ENCODE measurements at regions not wholly inside any gene's neighbourhood (a gene's known extent, or its start where the extent isn't known, plus 50 kb on each side); places are given as distances from the start of the nearest gene placed in this dataset.
"Not testable (repeated sequence)": the region's sequence is repeated elsewhere in the genome, so short reads cannot be mapped to it uniquely, and the experiment has no call there.

GRCh38 chr14:23881282-23881681, 72.3 kb upstream of the DHRS4 start:
- POLR2A ChIA-PET, result interaction anchor here (0.6 kb wide), 1 partner anchor 120 kb away, joined by 3 read pairs; no protein-coding TSS in a partner anchor
- H3K36me3 ChIP-seq (ENCODE audit: control insufficient read depth in 4 of 4, insufficient read depth in 4 of 4, low read length in 3 of 4), result no peaks in the 10 kb centered on the region
- no peak overlapping the region for H3K27ac ChIP-seq (ENCODE audit: insufficient read depth in 1 of 2, low read depth in 1 of 2, low read length in 2 of 2, poor library complexity in 1 of 2, severe bottlenecking in 2 of 2)
- CTCF ChIA-PET, result no interaction called here
- WGBS (ENCODE audit: insufficient coverage), result 100% methylated on average over 1 of the region's 1 CpG
- no peaks in the 10 kb centered on the region for H3K27me3 ChIP-seq (replicated peaks in 2 of 5; ENCODE audit: control insufficient read depth in 4 of 5, insufficient read depth in 5 of 5, low read length in 4 of 5)
- no peaks in the 10 kb centered on the region for H3K4me1 ChIP-seq (ENCODE audit: control extremely low read depth in 1 of 4, control insufficient read depth in 4 of 4, insufficient read depth in 4 of 4, low read length in 3 of 4)
- no peak overlapping the region for H3K4me3 ChIP-seq (ENCODE audit: control insufficient read depth in 1 of 7, extremely low read depth in 1 of 7, insufficient read depth in 4 of 7, low read depth in 2 of 7, low read length in 6 of 7)
- H3K9me3 ChIP-seq (ENCODE audit: control extremely low read depth in 1 of 5, control insufficient read depth in 4 of 5, insufficient read depth in 2 of 5, low read depth in 1 of 5, low read length in 4 of 5), result no peaks in the 10 kb centered on the region
- no peak for DNase-seq

- POLR2A ChIA-PET, result no interaction called here
Measured at GRCh38 chr14:23883684-23884540, 69.7 kb upstream of the DHRS4 start.

GRCh38 chr14:23884541-23884904, 69.0 kb upstream of the DHRS4 start:
- no peaks in the 10 kb centered on the region for H3K27me3 ChIP-seq (replicated peaks in 2 of 5; ENCODE audit: control insufficient read depth in 4 of 5, insufficient read depth in 5 of 5, low read length in 4 of 5)
- POLR2A ChIA-PET, result no interaction called here
- CTCF ChIA-PET, result interaction anchor here (0.6 to 2.0 kb wide), 4 partner anchors 12 to 253 kb away, joined by 3 to 5 read pairs (median 3); no protein-coding TSS in a partner anchor
- WGBS (ENCODE audit: insufficient coverage), result 100% methylated on average over 1 of the region's 5 CpGs
- H3K4me1 ChIP-seq (ENCODE audit: control extremely low read depth in 1 of 4, control insufficient read depth in 4 of 4, insufficient read depth in 4 of 4, low read length in 3 of 4), result no peaks in the 10 kb centered on the region
- DNase-seq, result no peak
- H3K9me3 ChIP-seq (ENCODE audit: control extremely low read depth in 1 of 5, control insufficient read depth in 4 of 5, insufficient read depth in 2 of 5, low read depth in 1 of 5, low read length in 4 of 5), result peaks cover 0 to 5% (median 0%) of the 10 kb centered on the region in 5 experiments
- no peak overlapping the region for H3K4me3 ChIP-seq (ENCODE audit: control insufficient read depth in 1 of 7, extremely low read depth in 1 of 7, insufficient read depth in 4 of 7, low read depth in 2 of 7, low read length in 6 of 7)
- H3K27ac ChIP-seq (ENCODE audit: insufficient read depth in 1 of 2, low read depth in 1 of 2, low read length in 2 of 2, poor library complexity in 1 of 2, severe bottlenecking in 2 of 2), result no peak overlapping the region
- H3K36me3 ChIP-seq (ENCODE audit: control insufficient read depth in 4 of 4, insufficient read depth in 4 of 4, low read length in 3 of 4), result no peaks in the 10 kb centered on the region

More at GRCh38 chr14:23883684-23884540, 69.7 kb upstream of the DHRS4 start:
- Histone ChIP-seq H3K9me3 (ENCODE audit: control extremely low read depth in 1 of 5, control insufficient read depth in 4 of 5, insufficient read depth in 2 of 5, low read depth in 1 of 5, low read length in 4 of 5) (peaks cover 0 to 5% (median 0%) of the 10 kb centered on the region in 5 experiments), H3K27me3 (replicated peaks in 2 of 5; ENCODE audit: control insufficient read depth in 4 of 5, insufficient read depth in 5 of 5, low read length in 4 of 5) (no peaks in the 10 kb centered on the region), H3K4me1 (ENCODE audit: control extremely low read depth in 1 of 4, control insufficient read depth in 4 of 4, insufficient read depth in 4 of 4, low read length in 3 of 4) (no peaks in the 10 kb centered on the region), H3K4me3 (ENCODE audit: control insufficient read depth in 1 of 7, extremely low read depth in 1 of 7, insufficient read depth in 4 of 7, low read depth in 2 of 7, low read length in 6 of 7) (no peak overlapping the region), H3K36me3 (ENCODE audit: control insufficient read depth in 4 of 4, insufficient read depth in 4 of 4, low read length in 3 of 4) (no peaks in the 10 kb centered on the region), H3K27ac (ENCODE audit: insufficient read depth in 1 of 2, low read depth in 1 of 2, low read length in 2 of 2, poor library complexity in 1 of 2, severe bottlenecking in 2 of 2) (no peak overlapping the region)
- CTCF ChIA-PET, result interaction anchor here (0.5 to 2.0 kb wide), 3 partner anchors 16 to 252 kb away, joined by 3 to 5 read pairs (median 3); no protein-coding TSS in a partner anchor
- 88% methylated on average over 3 of the region's 13 CpGs for WGBS (ENCODE audit: insufficient coverage)
- no peak for DNase-seq

GRCh38 chr14:23887536-23887935, 66.0 kb upstream of the DHRS4 start:
- CTCF ChIA-PET, result interaction anchor here (0.9 to 1.0 kb wide), 2 partner anchors 20 to 120 kb away, joined by 3 to 4 read pairs; no protein-coding TSS in a partner anchor
- H3K4me3 ChIP-seq (ENCODE audit: control insufficient read depth in 1 of 7, extremely low read depth in 1 of 7, insufficient read depth in 4 of 7, low read depth in 2 of 7, low read length in 6 of 7), result no peak overlapping the region
- H3K36me3 ChIP-seq (ENCODE audit: control insufficient read depth in 4 of 4, insufficient read depth in 4 of 4, low read length in 3 of 4), result no peaks in the 10 kb centered on the region
- no peaks in the 10 kb centered on the region for H3K4me1 ChIP-seq (ENCODE audit: control extremely low read depth in 1 of 4, control insufficient read depth in 4 of 4, insufficient read depth in 4 of 4, low read length in 3 of 4)
- no peaks in the 10 kb centered on the region for H3K27me3 ChIP-seq (replicated peaks in 2 of 5; ENCODE audit: control insufficient read depth in 4 of 5, insufficient read depth in 5 of 5, low read length in 4 of 5)
- no CpG with 5 or more reads among the region's 1 CpG for WGBS (ENCODE audit: insufficient coverage)
- POLR2A ChIA-PET, result no interaction called here
- H3K27ac ChIP-seq (ENCODE audit: insufficient read depth in 1 of 2, low read depth in 1 of 2, low read length in 2 of 2, poor library complexity in 1 of 2, severe bottlenecking in 2 of 2), result no peak overlapping the region
- DNase-seq, result no peak
- H3K9me3 ChIP-seq (ENCODE audit: control extremely low read depth in 1 of 5, control insufficient read depth in 4 of 5, insufficient read depth in 2 of 5, low read depth in 1 of 5, low read length in 4 of 5), result peaks cover 0 to 5% (median 0%) of the 10 kb centered on the region in 5 experiments

- POLR2A ChIA-PET; H3K27ac ChIP-seq (ENCODE audit: insufficient read depth in 1 of 2, low read depth in 1 of 2, low read length in 2 of 2, poor library complexity in 1 of 2, severe bottlenecking in 2 of 2); DNase-seq; H3K36me3 ChIP-seq (ENCODE audit: control insufficient read depth in 4 of 4, insufficient read depth in 4 of 4, low read length in 3 of 4); H3K9me3 ChIP-seq (ENCODE audit: control extremely low read depth in 1 of 5, control insufficient read depth in 4 of 5, insufficient read depth in 2 of 5, low read depth in 1 of 5, low read length in 4 of 5); H3K4me1 ChIP-seq (ENCODE audit: control extremely low read depth in 1 of 4, control insufficient read depth in 4 of 4, insufficient read depth in 4 of 4, low read length in 3 of 4); H3K4me3 ChIP-seq (ENCODE audit: control insufficient read depth in 1 of 7, extremely low read depth in 1 of 7, insufficient read depth in 4 of 7, low read depth in 2 of 7, low read length in 6 of 7); H3K27me3 ChIP-seq (replicated peaks in 2 of 5; ENCODE audit: control insufficient read depth in 4 of 5, insufficient read depth in 5 of 5, low read length in 4 of 5): not testable (repeated sequence)
- WGBS (ENCODE audit: insufficient coverage), result 98% methylated on average over 26 of the region's 26 CpGs
- CTCF ChIA-PET, result interaction anchor here (1.5 kb wide), 1 partner anchor 224 kb away, joined by 3 read pairs; no protein-coding TSS in a partner anchor
Measured at GRCh38 chr14:23891717-23892116, 61.9 kb upstream of the DHRS4 start.

- 100% methylated on average over 1 of the region's 3 CpGs for WGBS (ENCODE audit: insufficient coverage)
- CTCF ChIA-PET, result interaction anchor here (1.1 to 1.5 kb wide), 2 partner anchors 17 to 225 kb away, joined by 3 read pairs; no protein-coding TSS in a partner anchor
Measured at GRCh38 chr14:23892289-23892688, 61.3 kb upstream of the DHRS4 start.

More at GRCh38 chr14:23892289-23892688, 61.3 kb upstream of the DHRS4 start:
- H3K36me3 ChIP-seq (ENCODE audit: control insufficient read depth in 4 of 4, insufficient read depth in 4 of 4, low read length in 3 of 4); H3K27me3 ChIP-seq (replicated peaks in 2 of 5; ENCODE audit: control insufficient read depth in 4 of 5, insufficient read depth in 5 of 5, low read length in 4 of 5); POLR2A ChIA-PET; DNase-seq; H3K4me3 ChIP-seq (ENCODE audit: control insufficient read depth in 1 of 7, extremely low read depth in 1 of 7, insufficient read depth in 4 of 7, low read depth in 2 of 7, low read length in 6 of 7); H3K4me1 ChIP-seq (ENCODE audit: control extremely low read depth in 1 of 4, control insufficient read depth in 4 of 4, insufficient read depth in 4 of 4, low read length in 3 of 4); H3K9me3 ChIP-seq (ENCODE audit: control extremely low read depth in 1 of 5, control insufficient read depth in 4 of 5, insufficient read depth in 2 of 5, low read depth in 1 of 5, low read length in 4 of 5); H3K27ac ChIP-seq (ENCODE audit: insufficient read depth in 1 of 2, low read depth in 1 of 2, low read length in 2 of 2, poor library complexity in 1 of 2, severe bottlenecking in 2 of 2): not testable (repeated sequence)
